ENCODE measurements at regions not wholly inside any gene's neighbourhood (a gene's known extent, or its start where the extent isn't known, plus 50 kb on each side); places are given as distances from the start of the nearest gene placed in this dataset.

DNA sequence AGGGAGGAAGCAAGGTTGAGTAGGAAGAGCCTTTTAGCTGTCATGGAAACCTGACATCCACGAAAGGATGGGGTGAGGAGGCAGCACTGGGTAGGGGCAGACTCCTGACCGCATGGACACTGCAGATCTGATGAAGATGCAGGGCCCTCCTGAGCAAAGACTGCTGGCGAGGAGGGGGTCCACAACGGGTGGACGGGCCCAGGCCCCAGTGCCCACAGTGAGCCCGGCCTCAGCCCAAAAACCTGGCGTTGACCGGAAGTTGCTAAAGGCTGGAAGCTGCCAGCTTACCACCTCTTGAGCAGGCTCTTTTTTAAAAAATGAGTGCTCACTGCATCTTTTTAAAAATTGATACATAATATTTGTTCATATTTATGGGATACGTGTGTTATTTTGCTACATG is 247.3 kb downstream of the SH3BP4 start:
- TF ChIP-seq, protein P1, sequence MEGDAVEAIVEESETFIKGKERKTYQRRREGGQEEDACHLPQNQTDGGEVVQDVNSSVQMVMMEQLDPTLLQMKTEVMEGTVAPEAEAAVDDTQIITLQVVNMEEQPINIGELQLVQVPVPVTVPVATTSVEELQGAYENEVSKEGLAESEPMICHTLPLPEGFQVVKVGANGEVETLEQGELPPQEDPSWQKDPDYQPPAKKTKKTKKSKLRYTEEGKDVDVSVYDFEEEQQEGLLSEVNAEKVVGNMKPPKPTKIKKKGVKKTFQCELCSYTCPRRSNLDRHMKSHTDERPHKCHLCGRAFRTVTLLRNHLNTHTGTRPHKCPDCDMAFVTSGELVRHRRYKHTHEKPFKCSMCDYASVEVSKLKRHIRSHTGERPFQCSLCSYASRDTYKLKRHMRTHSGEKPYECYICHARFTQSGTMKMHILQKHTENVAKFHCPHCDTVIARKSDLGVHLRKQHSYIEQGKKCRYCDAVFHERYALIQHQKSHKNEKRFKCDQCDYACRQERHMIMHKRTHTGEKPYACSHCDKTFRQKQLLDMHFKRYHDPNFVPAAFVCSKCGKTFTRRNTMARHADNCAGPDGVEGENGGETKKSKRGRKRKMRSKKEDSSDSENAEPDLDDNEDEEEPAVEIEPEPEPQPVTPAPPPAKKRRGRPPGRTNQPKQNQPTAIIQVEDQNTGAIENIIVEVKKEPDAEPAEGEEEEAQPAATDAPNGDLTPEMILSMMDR (IDR thresholded peaks at IDR 0.05; ENCODE audit: control extremely low read depth in 1 of 3, insufficient read depth in 1 of 3, low read depth in 1 of 3, low read length in 3 of 3), result no peak
- TF ChIP-seq GTF2F1 (IDR thresholded peaks at IDR 0.05; ENCODE audit: borderline replicate concordance, low read depth, low read length) (no peak), POU5F1 (IDR thresholded peaks at IDR 0.05; ENCODE audit: low read depth, low read length) (no peak), SP2 (IDR thresholded peaks at IDR 0.05; ENCODE audit: low read length) (no peak), BCL11A (IDR thresholded peaks at IDR 0.05; ENCODE audit: low read depth in 2 of 2, low read length in 2 of 2) (no peak)
- TF ChIP-seq, protein P2, sequence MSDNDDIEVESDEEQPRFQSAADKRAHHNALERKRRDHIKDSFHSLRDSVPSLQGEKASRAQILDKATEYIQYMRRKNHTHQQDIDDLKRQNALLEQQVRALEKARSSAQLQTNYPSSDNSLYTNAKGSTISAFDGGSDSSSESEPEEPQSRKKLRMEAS (IDR thresholded peaks at IDR 0.05), result no peak
